Spleen (tissue), 11 donors: ENCODE measurements at regions not wholly inside any gene's neighbourhood (a gene's known extent, or its start where the extent isn't known, plus 50 kb on each side); places are given as distances from the start of the nearest gene placed in this dataset.

Source experiments
- DNase-seq: peaks from one replicate; pipeline ENCODE4 v3.0.0-alpha.2; 2020
- H3K27ac ChIP-seq, 8 donors: fragments of 200-600 bp; sonication (generic) in 7 of 8; 1 replicate in 4 of 8; 2 replicates in 4 of 8; pipeline versions ENCODE4 v1.5.0 to v1.8.0; 2016 to 2021; ENCODE audit warnings: inconsistent platforms in 4 of 8, mild to moderate bottlenecking in 4 of 8, moderate library complexity in 1 of 8
- H3K27me3 ChIP-seq, 7 donors: fragments of 200-600 bp; sonication (generic) in 6 of 7; replicated peaks in 1 of 7; 1 replicate in 4 of 7; 2 replicates in 3 of 7; pipeline versions ENCODE4 v1.5.0 to v1.8.0; 2016 to 2021; ENCODE audit warnings: inconsistent platforms in 3 of 7, mild to moderate bottlenecking in 1 of 7
- H3K36me3 ChIP-seq, 6 donors: fragments of 200-600 bp; sonication (generic) in 5 of 6; 1 replicate in 4 of 6; 2 replicates in 2 of 6; pipeline versions ENCODE4 v1.5.0 to v1.8.0; 2016 to 2021; ENCODE audit warnings: inconsistent platforms in 2 of 6
- H3K4me1 ChIP-seq, 6 donors: fragments of 200-600 bp; sonication (generic) in 5 of 6; 1 replicate in 3 of 6; 2 replicates in 3 of 6; pipeline versions ENCODE4 v1.5.0 to v1.8.0; 2016 to 2021; ENCODE audit warnings: inconsistent platforms in 3 of 6
- H3K4me3 ChIP-seq, 8 donors: fragments of 200-600 bp; sonication (generic) in 7 of 8; 1 replicate in 4 of 8; 2 replicates in 4 of 8; pipeline versions ENCODE4 v1.5.0 to v1.8.0; 2016 to 2021; ENCODE audit warnings: inconsistent platforms in 4 of 8, mild to moderate bottlenecking in 4 of 8, moderate library complexity in 2 of 8
- H3K9me3 ChIP-seq, 8 donors: fragments of 200-600 bp; sonication (generic) in 7 of 8; 1 replicate in 4 of 8; 2 replicates in 4 of 8; pipeline versions ENCODE4 v1.5.0 to v1.8.0; 2016 to 2021; ENCODE audit warnings: inconsistent platforms in 4 of 8
- POLR2A ChIP-seq, 3 donors: fragments of 450-650 bp; IDR thresholded peaks; one replicate each; pipeline ENCODE4 v1.5.1; 2017; ENCODE audit warnings: antibody characterized with exemption in 3 of 3, mild to moderate bottlenecking in 1 of 3
- POLR2AphosphoS5 ChIP-seq, 3 donors: sonication (generic); formaldehyde crosslinking; IDR thresholded peaks; one replicate each; pipeline ENCODE4 v1.5.1; 2017; ENCODE audit warnings: antibody characterized with exemption in 3 of 3
- WGBS, 5 donors: extraction: QIAGEN DNeasy Blood & Tissue Kit in 3 of 5; methylation state at CpG; one replicate each; pipeline versions ENCODE4 v1.1.5 to v1.1.7; 2013 to 2018; 5-methylcytosine and 5-hydroxymethylcytosine counted together
- intact Hi-C: fragments of 100-400 bp; cut with DNase I; formaldehyde crosslinking; loops from one replicate; pipeline ENCODE4 v1.15.0; 2023; ENCODE audit warnings: low total_unique reads
- TF ChIP-seq, protein P1 (sequence below), 11 experiments: fragments of 200-600 bp in 7 of 11; fragments of 450-650 bp in 4 of 11; sonication (generic) in 4 of 11; IDR thresholded peaks in 8 of 11; conservative IDR thresholded peaks in 3 of 11; 1 replicate in 7 of 11; 2 replicates in 4 of 11; pipeline versions ENCODE4 v1.4.0 to v1.8.0; 2016 to 2021; ENCODE audit warnings: antibody characterized with exemption in 11 of 11, inconsistent platforms in 4 of 11, mild to moderate bottlenecking in 1 of 11
- donor health status: healthy with polysubstance abuse.
- donor health status: DM: no; HTN: no; CAD: no; lungs with moderate emphysema.
- donor health status: DM: no; HTN: no; CAD: no.
- donor health status: Bipolar disorder and iron deficiency.
- donor health status: healthy.
- donor health status: DM: no; HTN: no; CAD: no.
- donor health status: DM: yes; HTN: yes; CAD: no.

GRCh38 chr1:216997831-216998230, 274.6 kb upstream of the ESRRG start:
- intact Hi-C loops = no loop called here
- DNase-seq = no peak

GRCh38 chr1:216997069-216997468, 273.8 kb upstream of the ESRRG start:
- 41 to 67% (median 58%) methylated on average over 3 of the region's 3 CpGs for WGBS, 5 donors
- Histone ChIP-seq H3K9me3 (no peaks in the 10 kb centered on the region), H3K4me3 (no peak overlapping the region), H3K36me3 (no peaks in the 10 kb centered on the region), H3K4me1 (no peaks in the 10 kb centered on the region), H3K27ac (no peak overlapping the region), H3K27me3 (no peaks in the 10 kb centered on the region)
- DNase-seq = no peak
- intact Hi-C loops = no loop called here
- TF ChIP-seq, protein P1, sequence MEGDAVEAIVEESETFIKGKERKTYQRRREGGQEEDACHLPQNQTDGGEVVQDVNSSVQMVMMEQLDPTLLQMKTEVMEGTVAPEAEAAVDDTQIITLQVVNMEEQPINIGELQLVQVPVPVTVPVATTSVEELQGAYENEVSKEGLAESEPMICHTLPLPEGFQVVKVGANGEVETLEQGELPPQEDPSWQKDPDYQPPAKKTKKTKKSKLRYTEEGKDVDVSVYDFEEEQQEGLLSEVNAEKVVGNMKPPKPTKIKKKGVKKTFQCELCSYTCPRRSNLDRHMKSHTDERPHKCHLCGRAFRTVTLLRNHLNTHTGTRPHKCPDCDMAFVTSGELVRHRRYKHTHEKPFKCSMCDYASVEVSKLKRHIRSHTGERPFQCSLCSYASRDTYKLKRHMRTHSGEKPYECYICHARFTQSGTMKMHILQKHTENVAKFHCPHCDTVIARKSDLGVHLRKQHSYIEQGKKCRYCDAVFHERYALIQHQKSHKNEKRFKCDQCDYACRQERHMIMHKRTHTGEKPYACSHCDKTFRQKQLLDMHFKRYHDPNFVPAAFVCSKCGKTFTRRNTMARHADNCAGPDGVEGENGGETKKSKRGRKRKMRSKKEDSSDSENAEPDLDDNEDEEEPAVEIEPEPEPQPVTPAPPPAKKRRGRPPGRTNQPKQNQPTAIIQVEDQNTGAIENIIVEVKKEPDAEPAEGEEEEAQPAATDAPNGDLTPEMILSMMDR (IDR thresholded peaks at IDR 0.05 in 8 of 11, conservative IDR thresholded peaks at IDR 0.05 in 3 of 11) = no peak
- TF ChIP-seq POLR2A (IDR thresholded peaks at IDR 0.05) (no peak), POLR2AphosphoS5 (IDR thresholded peaks at IDR 0.05) (no peak)

More at GRCh38 chr1:216997831-216998230, 274.6 kb upstream of the ESRRG start:
- Histone ChIP-seq H3K27ac (no peak overlapping the region), H3K27me3 (no peaks in the 10 kb centered on the region), H3K36me3 (no peaks in the 10 kb centered on the region), H3K4me3 (no peak overlapping the region), H3K9me3 (no peaks in the 10 kb centered on the region), H3K4me1 (no peaks in the 10 kb centered on the region)
- 56 to 80% (median 74%) methylated on average over 1 of the region's 1 CpG for WGBS, 5 donors
- TF ChIP-seq, protein P1 (IDR thresholded peaks at IDR 0.05 in 8 of 11, conservative IDR thresholded peaks at IDR 0.05 in 3 of 11) = no peak
- TF ChIP-seq POLR2AphosphoS5 (IDR thresholded peaks at IDR 0.05) (no peak), POLR2A (IDR thresholded peaks at IDR 0.05) (no peak)

DNA sequence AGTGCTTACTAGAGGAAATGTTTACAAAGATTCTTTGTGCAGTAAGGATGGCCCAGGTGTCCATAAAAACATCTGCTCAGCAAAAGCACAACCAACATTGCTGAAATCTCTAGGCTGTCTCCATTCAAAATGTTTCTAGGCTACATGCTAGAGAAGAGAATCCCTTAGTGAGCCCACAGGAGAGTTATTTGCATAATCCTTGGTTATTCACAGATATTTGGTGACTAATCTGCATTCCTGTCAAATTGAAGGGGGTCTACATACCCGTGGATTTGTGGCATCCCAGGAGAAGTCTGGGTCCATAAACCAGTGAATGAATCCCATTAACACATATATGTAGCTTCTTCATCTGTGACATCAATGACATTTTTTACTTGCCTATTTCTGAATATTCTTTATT, 261.3 kb upstream of the ESRRG start:
- 30 to 57% (median 41%) methylated on average over 1 of the region's 1 CpG for WGBS, 5 donors
- no peaks in the 10 kb centered on the region for H3K27me3 ChIP-seq
- intact Hi-C loops = no loop called here

GRCh38 chr1:216983823-216984222, 260.6 kb upstream of the ESRRG start:
- Histone ChIP-seq H3K4me3 (no peak overlapping the region), H3K27ac (no peak overlapping the region), H3K27me3 (no peaks in the 10 kb centered on the region), H3K4me1 (no peaks in the 10 kb centered on the region), H3K9me3 (no peaks in the 10 kb centered on the region), H3K36me3 (no peaks in the 10 kb centered on the region)
- DNase-seq = no peak
- intact Hi-C loops = no loop called here
- WGBS, 5 donors = 72 to 83% (median 75%) methylated on average over 6 of the region's 6 CpGs
- TF ChIP-seq, protein P1 (IDR thresholded peaks at IDR 0.05 in 8 of 11, conservative IDR thresholded peaks at IDR 0.05 in 3 of 11) = no peak
- TF ChIP-seq POLR2AphosphoS5 (IDR thresholded peaks at IDR 0.05) = no peak
- TF ChIP-seq POLR2A (IDR thresholded peaks at IDR 0.05) = no peak

More for the DNA sequence above, 261.3 kb upstream of the ESRRG start:
- no peak for DNase-seq
- Histone ChIP-seq H3K4me3 (no peak overlapping the region), H3K36me3 (no peaks in the 10 kb centered on the region), H3K27ac (no peak overlapping the region), H3K4me1 (no peaks in the 10 kb centered on the region), H3K9me3 (no peaks in the 10 kb centered on the region)
- TF ChIP-seq POLR2AphosphoS5 (IDR thresholded peaks at IDR 0.05) = no peak
- TF ChIP-seq, protein P1 (IDR thresholded peaks at IDR 0.05 in 8 of 11, conservative IDR thresholded peaks at IDR 0.05 in 3 of 11) = no peak
- TF ChIP-seq POLR2A (IDR thresholded peaks at IDR 0.05) = no peak
